HepG2 (cell line): ENCODE measurements at regions not wholly inside any gene's neighbourhood (a gene's known extent, or its start where the extent isn't known, plus 50 kb on each side); places are given as distances from the start of the nearest gene placed in this dataset.

Experiments used
- ATAC-seq: fragments of 200-7000 bp; cut with Tn5 transposase; 3 replicates; pipeline ENCODE4 v1.9.1; 2020; ENCODE audit warnings: mild to moderate bottlenecking, moderate library complexity
- BruUV-seq: library from RNA; stranded (reverse); fragments of 400-500 nt; replicated peaks from 2 replicates; lab custom pipeline; 2021; lab: Mats Ljungman, UMichigan
- CTCF ChIA-PET: fragments of 300-600 bp; formaldehyde crosslinking; extraction: SDS; loops from one replicate; lab custom pipeline; 2021; ENCODE audit warnings: low total read pairs, inconsistent platforms, low intra/inter-chr PET ratio; lab: Yijun Ruan, JAX
- POLR2A ChIA-PET: fragments of 350-600 bp; sonication (Branson Sonifier 250); formaldehyde crosslinking; loops from one replicate; lab custom pipeline; 2020; ENCODE audit warnings: antibody characterized with exemption, inconsistent platforms; lab: Yijun Ruan, JAX
- DNase-seq: peaks from one replicate; pipeline ENCODE4 v3.0.0-alpha.2; 2015; ENCODE audit warnings: low spot score
- FAIRE-seq: peaks from 3 replicates; lab custom pipeline; 2011; peaks lifted over from hg19 to GRCh38; lab: Jason Lieb, UNC
- H2AFZ ChIP-seq: one replicate; pipeline ENCODE4 v1.6.1; 2011; ENCODE audit warnings: low read length, inconsistent platforms
- H3K27ac ChIP-seq: fragments of 300-600 bp; 3 replicates; pipeline ENCODE4 v1.8.0; 2011; ENCODE audit warnings: mixed run types, mild to moderate bottlenecking, mixed read lengths, low read length, inconsistent platforms; ENCODE audit not compliant: insufficient read depth; ENCODE audit errors: extremely low read length
- H3K27me3 ChIP-seq, 2 experiments: fragments of 200-600 bp in 1 of 2; 2 replicates in 1 of 2; 3 replicates in 1 of 2; pipeline versions ENCODE4 v1.6.0 to v1.8.0; 2011; ENCODE audit warnings: low read length in 2 of 2, mild to moderate bottlenecking in 2 of 2, moderate library complexity in 2 of 2, inconsistent platforms in 1 of 2; ENCODE audit not compliant: insufficient read depth in 2 of 2, control insufficient read depth in 1 of 2
- H3K36me3 ChIP-seq, 2 experiments: fragments of 200-600 bp in 1 of 2; replicated peaks in 1 of 2; 2 replicates in 1 of 2; 3 replicates in 1 of 2; pipeline versions ENCODE4 v1.5.1 to v1.8.0; 2011; ENCODE audit warnings: low read length in 2 of 2, inconsistent platforms in 1 of 2; ENCODE audit not compliant: insufficient read depth in 2 of 2, control insufficient read depth in 1 of 2
- H3K4me1 ChIP-seq: 2 replicates; pipeline ENCODE4 v1.5.1; 2012; ENCODE audit warnings: low read length, inconsistent platforms; ENCODE audit not compliant: insufficient read depth
- H3K4me2 ChIP-seq: 2 replicates; pipeline ENCODE4 v1.6.0; 2011; ENCODE audit warnings: low read depth, low read length, inconsistent platforms
- H3K4me3 ChIP-seq, 3 experiments: fragments of 200-600 bp in 1 of 3; sonication (generic), shearing (Covaris generic) in 1 of 3; replicated peaks in 1 of 3; 2 replicates each; pipeline ENCODE4 v1.5.1; 2011 to 2016; ENCODE audit warnings: low read length in 3 of 3, inconsistent platforms in 2 of 3, low read depth in 2 of 3, mild to moderate bottlenecking in 2 of 3, control low read depth in 1 of 3, mixed read lengths in 1 of 3; ENCODE audit not compliant: insufficient read depth in 1 of 3
- H3K79me2 ChIP-seq: one replicate; pipeline ENCODE4 v1.6.1; 2011; ENCODE audit warnings: low read length, inconsistent platforms; ENCODE audit not compliant: insufficient read depth
- H3K9ac ChIP-seq: 2 replicates; pipeline ENCODE4 v1.6.0; 2011; ENCODE audit warnings: mild to moderate bottlenecking, low read depth, low read length, inconsistent platforms; ENCODE audit not compliant: insufficient read depth
- H3K9me3 ChIP-seq: 2 replicates; pipeline ENCODE4 v1.5.1; 2012; ENCODE audit warnings: mild to moderate bottlenecking, low read length
- H4K20me1 ChIP-seq: 2 replicates; pipeline ENCODE4 v1.6.0; 2011; ENCODE audit warnings: inconsistent platforms, mild to moderate bottlenecking, low read length, moderate library complexity; ENCODE audit not compliant: insufficient read depth
- CEBPB ChIP-seq: IDR thresholded peaks from 2 replicates; pipeline ENCODE4 v1.6.1; 2011; ENCODE audit warnings: low read depth, low read length, improper control_type of control experiment, borderline replicate concordance
- DR1 ChIP-seq: sonication (generic); formaldehyde crosslinking; IDR thresholded peaks from 2 replicates; pipeline ENCODE4 v1.8.0; 2021; ENCODE audit warnings: mild to moderate bottlenecking, missing genetic modification reagents, inconsistent platforms
- GATAD1 ChIP-seq: IDR thresholded peaks from 2 replicates; pipeline ENCODE4 v1.6.1; 2016; ENCODE audit warnings: missing genetic modification reagents, missing compliant biosample characterization
- GPBP1L1 ChIP-seq: sonication (generic); formaldehyde crosslinking; IDR thresholded peaks from 2 replicates; pipeline ENCODE4 v1.5.0; 2020; ENCODE audit warnings: mild to moderate bottlenecking, missing genetic modification reagents
- HNF4G ChIP-seq, 2 experiments: sonication (generic) in 1 of 2; formaldehyde crosslinking in 1 of 2; IDR thresholded peaks; 2 replicates each; pipeline versions ENCODE4 v1.4.0 to v1.6.1; 2011 to 2020; ENCODE audit warnings: borderline replicate concordance in 2 of 2, low read depth in 2 of 2, mild to moderate bottlenecking in 2 of 2, low read length in 1 of 2, missing genetic modification reagents in 1 of 2, moderate library complexity in 1 of 2
- JUN ChIP-seq: sonication (generic); formaldehyde crosslinking; IDR thresholded peaks from 2 replicates; pipeline ENCODE4 v1.4.0; 2020; ENCODE audit warnings: mild to moderate bottlenecking, missing genetic modification reagents
- MAFF ChIP-seq: IDR thresholded peaks from 2 replicates; pipeline ENCODE4 v1.6.1; 2011; ENCODE audit warnings: low read depth, low read length, improper control_type of control experiment
- MAFK ChIP-seq, 2 experiments: IDR thresholded peaks in 1 of 2; conservative IDR thresholded peaks in 1 of 2; 2 replicates each; pipeline ENCODE4 v1.6.1; 2011; ENCODE audit warnings: improper control_type of control experiment in 2 of 2, low read length in 2 of 2
- ZNF446 ChIP-seq: sonication (generic); formaldehyde crosslinking; IDR thresholded peaks from 2 replicates; pipeline ENCODE4 v1.5.0; 2020; ENCODE audit warnings: mild to moderate bottlenecking, missing genetic modification reagents
- ZSCAN9 ChIP-seq: IDR thresholded peaks from 2 replicates; pipeline ENCODE4 v1.6.1; 2016; ENCODE audit warnings: borderline replicate concordance
- WGBS: methylation state at CpG from one replicate; pipeline ENCODE4 v1.1.6; 2017; ENCODE audit warnings: low lambda C conversion rate; 5-methylcytosine and 5-hydroxymethylcytosine counted together
- in situ Hi-C: cut with HindIII; loops from 2 replicates; pipeline ENCODE4 v1.10.0; 2017; ENCODE audit warnings: low pct_unique_long_range_greater_than_20kb; ENCODE audit not compliant: extremely low pct_ligation_motif_present
- intact Hi-C: fragments of 100-400 bp; cut with micrococcal nuclease; formaldehyde crosslinking; loops from one replicate; pipeline ENCODE4 v1.10.0; 2022; ENCODE audit not compliant: unreplicated experiment

GRCh38 chr13:73358606-73359095, 299.8 kb downstream of the KLF5 start (continued):
- TF ChIP-seq DR1 (CRISPR knock-in tag), result no peak
- no peak for TF ChIP-seq ZSCAN9 (CRISPR knock-in tag)
- no peak for TF ChIP-seq ZNF446 (CRISPR knock-in tag)
- no peak for TF ChIP-seq CEBPB
- no peak for TF ChIP-seq GATAD1
- TF ChIP-seq HNF4G (IDR thresholded peaks at IDR 0.05; ENCODE audit: borderline replicate concordance, low read depth, low read length), result no peak
- TF ChIP-seq HNF4G (CRISPR knock-in tag; IDR thresholded peaks at IDR 0.05; ENCODE audit: borderline replicate concordance, low read depth), result no peak
- TF ChIP-seq JUN (CRISPR knock-in tag), result no peak

- Histone ChIP-seq H3K9me3 (no peaks in the 10 kb centered on the region), H3K36me3 (no peaks in the 10 kb centered on the region), H3K4me2 (no peak overlapping the region), H3K4me3 (no peak overlapping the region), H3K4me1 (no peaks in the 10 kb centered on the region), H3K9ac (no peak overlapping the region), H3K27ac (no peak overlapping the region), H3K79me2 (no peaks in the 10 kb centered on the region), H4K20me1 (no peaks in the 10 kb centered on the region), H3K27me3 (no peaks in the 10 kb centered on the region), H2AFZ (no peak overlapping the region)
- DNase-seq (no peak), ATAC-seq (no peak), FAIRE-seq (no peak)
- in situ Hi-C loops, result no loop called here
- WGBS, result 19% methylated on average over 2 of the region's 2 CpGs
- intact Hi-C loops, result no loop called here
- CTCF ChIA-PET, result no interaction called here
- POLR2A ChIA-PET, result no interaction called here
- BruUV-seq, result no TSS peak
- TF ChIP-seq MAFK (conservative IDR thresholded peaks at IDR 0.05 in 1 of 2, IDR thresholded peaks at IDR 0.05 in 1 of 2; ENCODE audit: low read length in 2 of 2), result peak; percentile 21 to 65; a peak in 3 of 4 replicates
- 0 out of 2 replicates have a peak, but pooled peaks have one; percentile 26 for TF ChIP-seq MAFF
- TF ChIP-seq GPBP1L1 (CRISPR knock-in tag), result no peak
Observed at GRCh38 chr13:73355134-73355533, 296.3 kb downstream of the KLF5 start.
